SK-N-SH (cell line): ENCODE measurements at regions not wholly inside any gene's neighbourhood (a gene's known extent, or its start where the extent isn't known, plus 50 kb on each side); places are given as distances from the start of the nearest gene placed in this dataset.

Experiments
- CTCF ChIA-PET: fragments of 300-600, 350-600 bp; formaldehyde crosslinking; extraction: SDS; loops from one replicate; lab custom pipeline; 2021; lab: Yijun Ruan, JAX
- POLR2A ChIA-PET: fragments of 350-600 bp; sonication (Branson Sonifier 250); formaldehyde crosslinking; extraction: SDS; loops from one replicate; lab custom pipeline; 2020; ENCODE audit warnings: antibody characterized with exemption, inconsistent platforms; lab: Yijun Ruan, JAX
- DNase-seq: peaks from one replicate; pipeline ENCODE4 v3.0.0; 2012
- H2AFZ ChIP-seq: fragments of 200-600 bp; sonication (generic); 2 replicates; pipeline ENCODE4 v1.8.1; 2016; ENCODE audit warnings: antibody characterized with exemption, mild to moderate bottlenecking, low read depth
- H3F3A ChIP-seq: fragments of 200-600 bp; sonication (generic); replicated peaks from 2 replicates; pipeline ENCODE3; 2016; ENCODE audit warnings: antibody characterized with exemption, mild to moderate bottlenecking; ENCODE audit not compliant: insufficient read depth
- H3K27ac ChIP-seq, 2 experiments: fragments of 200-500 bp in 1 of 2; fragments of 200-600 bp in 1 of 2; sonication (Bioruptor generic) in 1 of 2; sonication (generic), shearing (Covaris generic) in 1 of 2; 2 replicates each; pipeline versions ENCODE4 v1.5.1 to v1.6.1; 2014 to 2016; ENCODE audit warnings: low read depth in 2 of 2, inconsistent platforms in 1 of 2, low read length in 1 of 2, mild to moderate bottlenecking in 1 of 2, mixed read lengths in 1 of 2
- H3K27me3 ChIP-seq: fragments of 200-600 bp; sonication (generic), shearing (Covaris generic); 2 replicates; pipeline ENCODE4 v1.6.1; 2016; ENCODE audit warnings: mixed run types; ENCODE audit not compliant: insufficient read depth
- H3K36me3 ChIP-seq, 2 experiments: fragments of 200-500 bp in 1 of 2; fragments of 200-600 bp in 1 of 2; sonication (Bioruptor generic) in 1 of 2; sonication (generic) in 1 of 2; replicated peaks in 1 of 2; 2 replicates each; pipeline versions ENCODE3 to v1.5.1; 2014 to 2016; ENCODE audit warnings: low read length in 1 of 2, mild to moderate bottlenecking in 1 of 2; ENCODE audit not compliant: insufficient read depth in 2 of 2, control insufficient read depth in 1 of 2
- H3K4me1 ChIP-seq, 2 experiments: fragments of 200-500 bp in 1 of 2; fragments of 200-600 bp in 1 of 2; sonication (Bioruptor generic) in 1 of 2; sonication (generic), shearing (Covaris generic) in 1 of 2; 2 replicates each; pipeline versions ENCODE4 v1.5.1 to v1.6.1; 2014 to 2016; ENCODE audit warnings: low read depth in 1 of 2, low read length in 1 of 2, mixed run types in 1 of 2; ENCODE audit not compliant: insufficient read depth in 2 of 2, control insufficient read depth in 1 of 2
- H3K4me2 ChIP-seq: fragments of 200-600 bp; sonication (generic), shearing (Covaris generic); 2 replicates; pipeline ENCODE4 v1.6.1; 2017; ENCODE audit warnings: mixed run types
- H3K4me3 ChIP-seq, 2 experiments: fragments of 200-500 bp in 1 of 2; fragments of 200-600 bp in 1 of 2; sonication (Bioruptor generic) in 1 of 2; sonication (generic), shearing (Covaris generic) in 1 of 2; 2 replicates each; pipeline versions ENCODE4 v1.5.1 to v1.8.1; 2014 to 2016; ENCODE audit warnings: low read depth in 2 of 2, inconsistent platforms in 1 of 2, low read length in 1 of 2, mild to moderate bottlenecking in 1 of 2, mixed read lengths in 1 of 2, moderate library complexity in 1 of 2
- H3K79me2 ChIP-seq: fragments of 200-600 bp; sonication (generic); 2 replicates; pipeline ENCODE4 v1.8.1; 2017; ENCODE audit warnings: mild to moderate bottlenecking; ENCODE audit not compliant: insufficient read depth
- H3K9ac ChIP-seq: fragments of 200-600 bp; sonication (generic); 2 replicates; pipeline ENCODE4 v1.6.1; 2017; ENCODE audit warnings: mixed run types
- H3K9me2 ChIP-seq: fragments of 200-600 bp; sonication (generic); 2 replicates; pipeline ENCODE4 v1.6.1; 2017; ENCODE audit warnings: mixed run types
- H3K9me3 ChIP-seq: fragments of 200-600 bp; sonication (generic); 2 replicates; pipeline ENCODE4 v1.6.1; 2017; ENCODE audit warnings: mixed run types, mild to moderate bottlenecking, moderate library complexity
- H4K20me1 ChIP-seq: fragments of 200-600 bp; sonication (generic); 2 replicates; pipeline ENCODE4 v1.6.1; 2017; ENCODE audit warnings: mild to moderate bottlenecking, mixed run types; ENCODE audit not compliant: insufficient read depth
- CTCF ChIP-seq: fragments of 200-600 bp; sonication (generic); IDR thresholded peaks from 2 replicates; pipeline ENCODE4 v1.6.1; 2017; ENCODE audit warnings: antibody characterized with exemption, mild to moderate bottlenecking, moderate library complexity
- ELF1 ChIP-seq: IDR thresholded peaks from 2 replicates; pipeline ENCODE4 v1.4.0; 2012
- EP300 ChIP-seq, 2 experiments: IDR thresholded peaks; 2 replicates each; pipeline versions ENCODE4 v1.4.0 to v1.6.1; 2012; ENCODE audit warnings: borderline replicate concordance in 1 of 2, low read depth in 1 of 2, low read length in 1 of 2
- FOSL2 ChIP-seq: IDR thresholded peaks from 2 replicates; pipeline ENCODE4 v1.4.0; 2012; ENCODE audit warnings: low read depth, mild to moderate bottlenecking, moderate library complexity, borderline replicate concordance
- GATA2 ChIP-seq: sonication (generic); formaldehyde crosslinking; IDR thresholded peaks from 2 replicates; pipeline ENCODE4 v1.5.0; 2020; ENCODE audit warnings: mild to moderate bottlenecking, missing genetic modification reagents
- IRF3 ChIP-seq: fragments of 150-350 bp; IDR thresholded peaks from 2 replicates; pipeline ENCODE4 v1.6.1; 2016; ENCODE audit warnings: mild to moderate bottlenecking, low read depth, low read length
- JUND ChIP-seq: IDR thresholded peaks from 2 replicates; pipeline ENCODE4 v1.4.0; 2012
- MAX ChIP-seq: IDR thresholded peaks from 2 replicates; pipeline ENCODE4 v1.4.0; 2012; ENCODE audit warnings: low read depth
- MEF2A ChIP-seq: IDR thresholded peaks from 2 replicates; pipeline ENCODE4 v1.4.0; 2012; ENCODE audit warnings: low read depth, borderline replicate concordance
- NFIC ChIP-seq: IDR thresholded peaks from 2 replicates; pipeline ENCODE4 v1.4.0; 2012; ENCODE audit warnings: borderline replicate concordance
- POLR2AphosphoS5 ChIP-seq: IDR thresholded peaks from 2 replicates; pipeline ENCODE4 v1.6.1; 2012; ENCODE audit warnings: low read depth, low read length
- TAF1 ChIP-seq: IDR thresholded peaks from 2 replicates; pipeline ENCODE4 v1.6.1; 2012; ENCODE audit warnings: low read depth, mild to moderate bottlenecking, low read length, moderate library complexity, borderline replicate concordance
- USF1 ChIP-seq: IDR thresholded peaks from 2 replicates; pipeline ENCODE4 v1.4.0; 2012; ENCODE audit warnings: low read depth, borderline replicate concordance
- ZBTB33 ChIP-seq: IDR thresholded peaks from 2 replicates; pipeline ENCODE4 v1.4.0; 2012; ENCODE audit warnings: low read depth, borderline replicate concordance
- WGBS: methylation state at CpG from one replicate; pipeline ENCODE4 v1.1.6; 2017; ENCODE audit warnings: low lambda C conversion rate; 5-methylcytosine and 5-hydroxymethylcytosine counted together
- TF ChIP-seq, protein P1 (sequence below): IDR thresholded peaks from 2 replicates; pipeline ENCODE4; 2012
- TF ChIP-seq, protein P2 (sequence below): IDR thresholded peaks from 2 replicates; pipeline ENCODE4 v1.6.1; 2012; ENCODE audit warnings: mild to moderate bottlenecking, low read depth, low read length, moderate library complexity

- Histone ChIP-seq H3K27ac (no peak overlapping the region), H3K9ac (no peak overlapping the region), H4K20me1 (no peaks in the 10 kb centered on the region), H3K4me1 (no peaks in the 10 kb centered on the region), H3K9me2 (no peaks in the 10 kb centered on the region), H3F3A (no peaks in the 10 kb centered on the region), H3K4me2 (no peak overlapping the region), H3K36me3 (no peaks in the 10 kb centered on the region), H3K27me3 (no peaks in the 10 kb centered on the region; the same call in 1 of the 2 replicates), H2AFZ (no peak overlapping the region), H3K79me2 (no peaks in the 10 kb centered on the region), H3K9me3 (no peaks in the 10 kb centered on the region), H3K4me3 (no peak overlapping the region)
- no peak for DNase-seq
- 6% methylated on average over 3 of the region's 4 CpGs for WGBS
- no peak for TF ChIP-seq NFIC
- no peak for TF ChIP-seq MEF2A
- no peak for TF ChIP-seq CTCF
- no peak for TF ChIP-seq JUND
- ChIA-PET POLR2A (no interaction called here), CTCF (no interaction called here)
These were observed 493.0 kb upstream of the PITX2 start for GRCh38 chr4:111115881-111116280.

DNA sequence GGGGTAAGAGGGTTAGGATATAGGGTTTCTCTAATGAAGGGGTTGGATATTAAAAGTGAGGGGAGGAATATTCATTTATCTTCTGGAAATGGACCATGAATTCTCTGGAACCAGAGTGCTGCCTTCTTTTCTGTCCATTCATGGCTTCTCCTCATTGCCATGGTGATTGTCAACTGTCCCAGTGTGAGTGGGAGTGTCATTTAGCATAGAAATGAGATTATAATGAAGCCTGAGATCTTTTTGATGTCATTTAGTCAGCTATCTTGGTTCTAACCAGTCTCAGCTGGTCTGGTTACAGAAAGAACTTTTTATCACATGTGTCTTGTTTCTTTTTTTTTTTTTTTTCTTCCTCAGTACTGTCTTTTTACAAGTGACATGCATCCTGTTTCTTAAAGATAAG, 497.3 kb upstream of the PITX2 start:
- no peak for DNase-seq
- CTCF ChIA-PET: no interaction called here
- Histone ChIP-seq H3K4me3 (no peak overlapping the region), H2AFZ (no peak overlapping the region), H3F3A (no peaks in the 10 kb centered on the region), H3K36me3 (no peaks in the 10 kb centered on the region), H3K9me3 (no peaks in the 10 kb centered on the region), H4K20me1 (no peaks in the 10 kb centered on the region), H3K9ac (no peak overlapping the region), H3K4me2 (no peak overlapping the region), H3K27ac (no peak overlapping the region), H3K27me3 (no peaks in the 10 kb centered on the region; the same call in 1 of the 2 replicates), H3K79me2 (no peaks in the 10 kb centered on the region), H3K4me1 (no peaks in the 10 kb centered on the region), H3K9me2 (no peaks in the 10 kb centered on the region)
- POLR2A ChIA-PET: no interaction called here
- TF ChIP-seq TAF1: no peak
- TF ChIP-seq, protein P1, sequence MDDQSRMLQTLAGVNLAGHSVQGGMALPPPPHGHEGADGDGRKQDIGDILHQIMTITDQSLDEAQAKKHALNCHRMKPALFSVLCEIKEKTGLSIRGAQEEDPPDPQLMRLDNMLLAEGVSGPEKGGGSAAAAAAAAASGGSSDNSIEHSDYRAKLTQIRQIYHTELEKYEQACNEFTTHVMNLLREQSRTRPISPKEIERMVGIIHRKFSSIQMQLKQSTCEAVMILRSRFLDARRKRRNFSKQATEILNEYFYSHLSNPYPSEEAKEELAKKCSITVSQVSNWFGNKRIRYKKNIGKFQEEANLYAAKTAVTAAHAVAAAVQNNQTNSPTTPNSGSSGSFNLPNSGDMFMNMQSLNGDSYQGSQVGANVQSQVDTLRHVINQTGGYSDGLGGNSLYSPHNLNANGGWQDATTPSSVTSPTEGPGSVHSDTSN: no peak
- no peak for TF ChIP-seq GATA2 (CRISPR knock-in tag)
- TF ChIP-seq ELF1: no peak
- no peak for TF ChIP-seq IRF3
- TF ChIP-seq ZBTB33: no peak
- TF ChIP-seq, protein P2, sequence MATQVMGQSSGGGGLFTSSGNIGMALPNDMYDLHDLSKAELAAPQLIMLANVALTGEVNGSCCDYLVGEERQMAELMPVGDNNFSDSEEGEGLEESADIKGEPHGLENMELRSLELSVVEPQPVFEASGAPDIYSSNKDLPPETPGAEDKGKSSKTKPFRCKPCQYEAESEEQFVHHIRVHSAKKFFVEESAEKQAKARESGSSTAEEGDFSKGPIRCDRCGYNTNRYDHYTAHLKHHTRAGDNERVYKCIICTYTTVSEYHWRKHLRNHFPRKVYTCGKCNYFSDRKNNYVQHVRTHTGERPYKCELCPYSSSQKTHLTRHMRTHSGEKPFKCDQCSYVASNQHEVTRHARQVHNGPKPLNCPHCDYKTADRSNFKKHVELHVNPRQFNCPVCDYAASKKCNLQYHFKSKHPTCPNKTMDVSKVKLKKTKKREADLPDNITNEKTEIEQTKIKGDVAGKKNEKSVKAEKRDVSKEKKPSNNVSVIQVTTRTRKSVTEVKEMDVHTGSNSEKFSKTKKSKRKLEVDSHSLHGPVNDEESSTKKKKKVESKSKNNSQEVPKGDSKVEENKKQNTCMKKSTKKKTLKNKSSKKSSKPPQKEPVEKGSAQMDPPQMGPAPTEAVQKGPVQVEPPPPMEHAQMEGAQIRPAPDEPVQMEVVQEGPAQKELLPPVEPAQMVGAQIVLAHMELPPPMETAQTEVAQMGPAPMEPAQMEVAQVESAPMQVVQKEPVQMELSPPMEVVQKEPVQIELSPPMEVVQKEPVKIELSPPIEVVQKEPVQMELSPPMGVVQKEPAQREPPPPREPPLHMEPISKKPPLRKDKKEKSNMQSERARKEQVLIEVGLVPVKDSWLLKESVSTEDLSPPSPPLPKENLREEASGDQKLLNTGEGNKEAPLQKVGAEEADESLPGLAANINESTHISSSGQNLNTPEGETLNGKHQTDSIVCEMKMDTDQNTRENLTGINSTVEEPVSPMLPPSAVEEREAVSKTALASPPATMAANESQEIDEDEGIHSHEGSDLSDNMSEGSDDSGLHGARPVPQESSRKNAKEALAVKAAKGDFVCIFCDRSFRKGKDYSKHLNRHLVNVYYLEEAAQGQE: no peak
- no peak for TF ChIP-seq FOSL2
- no peak for TF ChIP-seq EP300 (IDR thresholded peaks at IDR 0.05; ENCODE audit: borderline replicate concordance in 1 of 2, low read depth in 1 of 2, low read length in 1 of 2)
- no peak for TF ChIP-seq USF1
- no peak for TF ChIP-seq MAX
- TF ChIP-seq NFIC: no peak
- no peak for TF ChIP-seq POLR2AphosphoS5
